DOHH2 (cell line): ENCODE measurements at regions not wholly inside any gene's neighbourhood (a gene's known extent, or its start where the extent isn't known, plus 50 kb on each side); places are given as distances from the start of the nearest gene placed in this dataset.

ENCODE experiments used
- H3F3A ChIP-seq: fragments of 200-600 bp; sonication (generic), shearing (Covaris generic); 2 replicates; pipeline ENCODE4 v1.6.0; 2016; ENCODE audit warnings: antibody characterized with exemption, mild to moderate bottlenecking; ENCODE audit not compliant: control insufficient read depth, insufficient read depth
- H3K27ac ChIP-seq: fragments of 200-600 bp; sonication (generic); 2 replicates; pipeline ENCODE4 v1.5.1; 2014; ENCODE audit warnings: low read depth, mild to moderate bottlenecking, low read length, moderate library complexity
- H3K27me3 ChIP-seq: fragments of 200-600 bp; sonication (generic); 2 replicates; pipeline ENCODE4 v1.6.1; 2014; ENCODE audit warnings: mild to moderate bottlenecking, low read length, mixed read lengths; ENCODE audit not compliant: control insufficient read depth
- H3K36me3 ChIP-seq: fragments of 200-600 bp; sonication (generic); 2 replicates; pipeline ENCODE4 v1.6.1; 2014; ENCODE audit warnings: mild to moderate bottlenecking, low read length, moderate library complexity, mixed read lengths; ENCODE audit not compliant: control insufficient read depth
- H3K4me1 ChIP-seq: fragments of 200-600 bp; sonication (generic); 2 replicates; pipeline ENCODE4 v1.6.1; 2014; ENCODE audit warnings: mild to moderate bottlenecking, low read length, mixed read lengths; ENCODE audit not compliant: control insufficient read depth
- H3K4me2 ChIP-seq: fragments of 200-600 bp; sonication (generic); 2 replicates; pipeline ENCODE4 v1.6.0; 2014; ENCODE audit warnings: mild to moderate bottlenecking, low read length, moderate library complexity
- H3K4me3 ChIP-seq: fragments of 200-600 bp; sonication (generic); 2 replicates; pipeline ENCODE4 v1.5.1; 2014; ENCODE audit warnings: mild to moderate bottlenecking, low read length, mixed read lengths
- H3K79me2 ChIP-seq: fragments of 200-600 bp; sonication (generic); 2 replicates; pipeline ENCODE4 v1.6.1; 2014; ENCODE audit warnings: mild to moderate bottlenecking, low read length, mixed read lengths; ENCODE audit not compliant: control insufficient read depth
- H3K9me2 ChIP-seq: fragments of 200-600 bp; sonication (generic); replicated peaks from 2 replicates; pipeline ENCODE4 v1.6.1; 2014; ENCODE audit warnings: mild to moderate bottlenecking, low read length, mixed read lengths; ENCODE audit not compliant: control insufficient read depth
- H3K9me3 ChIP-seq: fragments of 200-600 bp; sonication (generic); 2 replicates; pipeline ENCODE4 v1.6.1; 2014; ENCODE audit warnings: antibody characterized with exemption, low read length, mixed read lengths; ENCODE audit not compliant: control insufficient read depth, insufficient read depth
- H4K20me1 ChIP-seq: fragments of 200-600 bp; sonication (generic); 2 replicates; pipeline ENCODE4 v1.6.0; 2014; ENCODE audit warnings: low read depth, mild to moderate bottlenecking, antibody characterized with exemption, low read length, moderate library complexity; ENCODE audit not compliant: control insufficient read depth, insufficient read depth
- CTCF ChIP-seq: fragments of 200-600 bp; sonication (generic); IDR thresholded peaks from one replicate; pipeline ENCODE4 v1.5.1; 2014; ENCODE audit warnings: antibody characterized with exemption, mild to moderate bottlenecking, low read depth, low read length; ENCODE audit not compliant: poor library complexity, severe bottlenecking
- EZH2phosphoT487 ChIP-seq: fragments of 200-600 bp; sonication (generic); IDR thresholded peaks from 2 replicates; pipeline ENCODE4 v1.6.1; 2017; ENCODE audit warnings: borderline replicate concordance, mild to moderate bottlenecking, antibody characterized with exemption, low read length, moderate library complexity, mixed read lengths

DNA sequence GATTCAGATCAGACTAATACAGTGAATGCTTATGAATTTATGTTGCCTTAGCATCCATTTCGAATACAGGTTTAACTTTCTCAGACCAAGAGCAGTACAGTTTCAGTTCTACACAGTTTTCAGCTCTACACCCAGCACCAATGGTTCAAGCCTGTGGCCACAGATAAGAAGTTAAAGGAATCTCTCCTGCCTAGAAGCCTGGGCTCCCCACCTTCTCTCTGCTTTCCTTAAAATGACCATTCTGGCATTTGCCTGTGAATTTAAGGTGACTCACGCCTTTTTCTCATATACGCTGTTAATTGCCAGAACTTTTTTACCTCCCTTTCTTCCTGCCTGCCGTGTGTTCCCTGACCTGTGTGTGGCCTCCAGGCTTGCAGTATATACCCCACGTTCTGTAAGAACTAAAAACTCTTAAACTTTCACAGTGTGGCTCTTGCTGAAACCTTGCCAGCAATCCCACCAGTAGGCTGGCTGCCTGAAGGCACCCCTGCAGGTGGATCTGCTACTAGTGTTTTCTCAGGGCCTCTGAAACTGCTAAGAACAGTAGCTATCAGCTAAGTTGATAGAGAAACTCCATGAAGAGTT is 692.8 kb upstream of the CDH18 start:
- H4K20me1 ChIP-seq, result no peaks in the 10 kb centered on the region
- H3K9me3 ChIP-seq, result no peaks in the 10 kb centered on the region
- no peaks in the 10 kb centered on the region for H3K36me3 ChIP-seq
- H3F3A ChIP-seq, result no peaks in the 10 kb centered on the region
- H3K9me2 ChIP-seq, result no peaks in the 10 kb centered on the region
- no peak overlapping the region for H3K4me3 ChIP-seq
- no peaks in the 10 kb centered on the region for H3K79me2 ChIP-seq
- H3K27ac ChIP-seq, result no peak overlapping the region
- H3K4me2 ChIP-seq, result no peak overlapping the region
- no peak for TF ChIP-seq EZH2phosphoT487
- TF ChIP-seq CTCF, result no peak
- no peaks in the 10 kb centered on the region for H3K4me1 ChIP-seq
- H3K27me3 ChIP-seq, result no peaks in the 10 kb centered on the region

DNA sequence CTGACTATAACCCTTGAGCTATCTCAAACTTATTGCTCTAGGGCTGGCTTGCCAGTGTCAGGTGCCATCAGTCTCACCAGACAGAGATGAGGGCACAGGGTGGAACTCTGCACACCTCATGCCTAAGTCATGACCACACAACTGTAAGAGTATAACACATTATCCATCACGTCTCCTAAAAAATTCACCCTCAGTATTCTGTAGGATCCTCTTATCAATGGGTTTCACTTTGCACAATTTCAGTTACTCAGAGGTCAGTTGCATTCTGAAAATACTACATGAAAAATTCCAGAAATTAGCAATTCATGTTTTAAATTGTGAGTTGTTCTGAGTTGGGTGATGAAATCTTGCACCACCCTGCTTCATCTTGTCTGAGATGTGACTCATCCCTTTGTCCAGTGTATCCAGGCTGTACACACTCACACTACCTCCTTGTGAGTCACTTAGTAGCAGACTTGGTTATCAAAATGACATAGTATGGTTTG is 690.9 kb upstream of the CDH18 start:
- no peaks in the 10 kb centered on the region for H3K79me2 ChIP-seq
- no peaks in the 10 kb centered on the region for H4K20me1 ChIP-seq
- H3K36me3 ChIP-seq, result no peaks in the 10 kb centered on the region
- H3K4me2 ChIP-seq, result no peak overlapping the region
- no peak overlapping the region for H3K4me3 ChIP-seq
- TF ChIP-seq CTCF, result no peak
- TF ChIP-seq EZH2phosphoT487, result no peak
- H3K27ac ChIP-seq, result no peak overlapping the region
- no peaks in the 10 kb centered on the region for H3F3A ChIP-seq
- H3K9me2 ChIP-seq, result no peaks in the 10 kb centered on the region
- H3K4me1 ChIP-seq, result no peaks in the 10 kb centered on the region
- H3K27me3 ChIP-seq, result no peaks in the 10 kb centered on the region
- no peaks in the 10 kb centered on the region for H3K9me3 ChIP-seq

DNA sequence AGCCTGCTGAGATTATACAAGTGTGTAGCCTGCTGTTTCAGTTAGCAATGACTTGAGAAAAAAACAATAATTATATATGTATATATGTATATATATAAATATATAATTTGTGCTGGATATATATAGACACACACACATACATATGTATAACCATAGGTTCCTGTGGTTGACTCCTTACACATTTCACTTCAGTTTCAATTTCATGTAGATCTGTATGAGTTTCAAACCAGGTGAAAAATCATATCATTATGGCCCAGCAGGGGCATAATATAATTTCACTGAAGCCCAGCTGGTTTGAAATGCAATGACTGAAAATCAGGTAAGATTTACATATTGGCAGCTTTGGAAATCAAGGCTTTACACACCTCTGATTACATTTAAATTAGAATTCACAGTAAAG is 690.4 kb upstream of the CDH18 start:
- Histone ChIP-seq H3K4me3 (no peak overlapping the region), H3K27me3 (no peaks in the 10 kb centered on the region), H3K36me3 (no peaks in the 10 kb centered on the region), H3K4me1 (no peaks in the 10 kb centered on the region), H4K20me1 (no peaks in the 10 kb centered on the region), H3K9me3 (no peaks in the 10 kb centered on the region), H3K4me2 (no peak overlapping the region), H3K27ac (no peak overlapping the region), H3F3A (no peaks in the 10 kb centered on the region), H3K9me2 (no peaks in the 10 kb centered on the region), H3K79me2 (no peaks in the 10 kb centered on the region)
- no peak for TF ChIP-seq EZH2phosphoT487
- no peak for TF ChIP-seq CTCF
